Ovary (tissue), 7 donors: ENCODE measurements at regions not wholly inside any gene's neighbourhood (a gene's known extent, or its start where the extent isn't known, plus 50 kb on each side); places are given as distances from the start of the nearest gene placed in this dataset.

Experiments used
- DNase-seq, 5 donors: peaks; one replicate each; pipeline ENCODE4 v3.0.0-alpha.2; 2019 to 2020
- H3K27ac ChIP-seq, 2 donors: fragments of 200-600 bp; one replicate each; pipeline versions ENCODE4 v1.5.1 to v1.8.0; 2019 to 2022
- H3K27me3 ChIP-seq: fragments of 200-600 bp; one replicate; pipeline ENCODE4 v1.8.0; 2022
- H3K36me3 ChIP-seq: fragments of 200-600 bp; sonication (generic); one replicate; pipeline ENCODE4 v1.5.1; 2019
- H3K4me1 ChIP-seq: one replicate; pipeline ENCODE4 v1.8.1; 2013; ENCODE audit warnings: mild to moderate bottlenecking, moderate library complexity; ENCODE audit not compliant: insufficient read depth
- H3K4me3 ChIP-seq: fragments of 200-600 bp; sonication (generic); one replicate; pipeline ENCODE4 v1.5.1; 2017
- H3K9me3 ChIP-seq, 2 donors: fragments of 200-600 bp in 1 of 2; sonication (generic) in 1 of 2; one replicate each; pipeline versions ENCODE4 v1.5.1 to v1.8.1; 2013 to 2019; ENCODE audit warnings: mild to moderate bottlenecking in 1 of 2, moderate library complexity in 1 of 2
- CTCF ChIP-seq, 3 donors: fragments of 450-650 bp in 2 of 3; fragments of 200-600 bp in 1 of 3; IDR thresholded peaks; one replicate each; pipeline versions ENCODE4 v1.5.1 to v1.8.0; 2016 to 2022; ENCODE audit warnings: antibody characterized with exemption in 3 of 3, mild to moderate bottlenecking in 1 of 3
- EP300 ChIP-seq: sonication (generic); formaldehyde crosslinking; IDR thresholded peaks from one replicate; pipeline ENCODE4 v1.6.1; 2017; ENCODE audit warnings: antibody characterized with exemption
- POLR2A ChIP-seq: fragments of 450-650 bp; IDR thresholded peaks from one replicate; pipeline ENCODE4 v1.6.1; 2017; ENCODE audit warnings: antibody characterized with exemption, mild to moderate bottlenecking, moderate library complexity
- WGBS, 3 donors: extraction: QIAGEN DNeasy Blood & Tissue Kit in 1 of 3; methylation state at CpG; one replicate each; pipeline versions ENCODE4 v1.1.5 to v1.1.7; 2013 to 2017; 5-methylcytosine and 5-hydroxymethylcytosine counted together
- intact Hi-C, 4 donors: fragments of 100-400 bp; cut with DNase I; formaldehyde crosslinking; loops; one replicate each; pipeline versions ENCODE4 v1.11.0 to v1.15.1; 2022 to 2023
- donor health status: DM: no; HTN: no; CAD: no; lungs with moderate emphysema.
- donor health status: DM: no; HTN: no; CAD: no.
- donor health status: Bipolar disorder and iron deficiency.
- donor health status: DM: no; HTN: no; CAD: no.
- donor health status: DM: yes; HTN: yes; CAD: no.

- Histone ChIP-seq H3K27me3 (no peaks in the 10 kb centered on the region), H3K36me3 (no peaks in the 10 kb centered on the region), H3K4me3 (no peak overlapping the region), H3K4me1 (no peaks in the 10 kb centered on the region), H3K27ac (no peak overlapping the region), H3K9me3 (no peaks in the 10 kb centered on the region)
- TF ChIP-seq POLR2A: no peak
- TF ChIP-seq EP300: no peak
- no peak for TF ChIP-seq CTCF (IDR thresholded peaks at IDR 0.05)
- no peak for DNase-seq
- intact Hi-C loops: no loop called here
- 83 to 96% (median 93%) methylated on average over 4 of the region's 4 CpGs for WGBS, 3 donors
These were observed 416.1 kb downstream of the BTG1 start for GRCh38 chr12:91729543-91729942.

DNA sequence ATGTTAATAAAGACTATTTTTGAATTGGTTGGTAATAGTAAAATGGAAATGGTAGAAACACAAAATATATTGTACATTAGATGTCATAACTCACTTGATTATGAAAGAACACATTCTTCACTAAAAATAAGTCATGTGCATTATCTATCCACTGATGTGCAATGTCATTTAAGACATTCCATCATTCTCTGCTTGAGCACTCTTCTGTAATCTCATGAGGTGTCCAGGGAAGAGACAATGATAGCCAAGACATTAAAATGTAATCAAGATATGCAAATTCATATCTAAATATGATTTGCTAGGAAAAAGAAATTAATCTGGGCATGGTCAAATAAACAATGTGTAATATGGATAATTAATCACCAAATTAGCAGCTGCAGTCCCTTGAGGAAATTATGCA is 422.5 kb downstream of the BTG1 start:
- TF ChIP-seq EP300: no peak
- TF ChIP-seq POLR2A: no peak
- TF ChIP-seq CTCF (IDR thresholded peaks at IDR 0.05): no peak
- H3K4me3 ChIP-seq: no peak overlapping the region
- no peak overlapping the region for H3K27ac ChIP-seq

GRCh38 chr12:91722072-91722471 is 423.6 kb downstream of the BTG1 start:
- TF ChIP-seq CTCF (IDR thresholded peaks at IDR 0.05) (no peak), POLR2A (no peak), EP300 (no peak)

More for the DNA sequence above, 422.5 kb downstream of the BTG1 start:
- Histone ChIP-seq H3K27me3 (no peaks in the 10 kb centered on the region), H3K9me3 (no peaks in the 10 kb centered on the region), H3K36me3 (no peaks in the 10 kb centered on the region), H3K4me1 (no peaks in the 10 kb centered on the region)
- intact Hi-C loops: no loop called here
- DNase-seq: no peak

GRCh38 chr12:91721023-91721422 is 424.6 kb downstream of the BTG1 start:
- Histone ChIP-seq H3K27me3 (no peaks in the 10 kb centered on the region), H3K36me3 (no peaks in the 10 kb centered on the region), H3K9me3 (no peaks in the 10 kb centered on the region), H3K27ac (no peak overlapping the region), H3K4me1 (no peaks in the 10 kb centered on the region), H3K4me3 (no peak overlapping the region)
- TF ChIP-seq CTCF (IDR thresholded peaks at IDR 0.05) (no peak), POLR2A (no peak), EP300 (no peak)
- no peak for DNase-seq
- WGBS, 3 donors: 30 to 37% (median 36%) methylated on average over 3 of the region's 3 CpGs
- intact Hi-C loops: no loop called here

More at GRCh38 chr12:91722072-91722471, 423.6 kb downstream of the BTG1 start:
- Histone ChIP-seq H3K36me3 (no peaks in the 10 kb centered on the region), H3K9me3 (no peaks in the 10 kb centered on the region), H3K27me3 (no peaks in the 10 kb centered on the region), H3K27ac (no peak overlapping the region), H3K4me3 (no peak overlapping the region), H3K4me1 (no peaks in the 10 kb centered on the region)
- DNase-seq: no peak
- intact Hi-C loops: no loop called here

- intact Hi-C loops: no loop called here
- no peak for DNase-seq
- H3K27me3 ChIP-seq: no peaks in the 10 kb centered on the region
- 81 to 88% (median 85%) methylated on average over 2 of the region's 2 CpGs for WGBS, 3 donors
- no peaks in the 10 kb centered on the region for H3K4me1 ChIP-seq
- H3K9me3 ChIP-seq: no peaks in the 10 kb centered on the region
- H3K27ac ChIP-seq: no peak overlapping the region
- no peak for TF ChIP-seq POLR2A
- TF ChIP-seq CTCF (IDR thresholded peaks at IDR 0.05): no peak
- no peak for TF ChIP-seq EP300
- H3K36me3 ChIP-seq: no peaks in the 10 kb centered on the region
- no peak overlapping the region for H3K4me3 ChIP-seq
These were observed 427.3 kb downstream of the BTG1 start for GRCh38 chr12:91718326-91718725.
